ENCODE measurements at regions not wholly inside any gene's neighbourhood (a gene's known extent, or its start where the extent isn't known, plus 50 kb on each side); places are given as distances from the start of the nearest gene placed in this dataset.

GRCh38 chr5:124859556-124860290 is 113.3 kb upstream of the ZNF608 start:
- ATAC-seq (ENCODE audit: insufficient read depth, low FRiP score) (no peak), DNase-seq (no peak)
- H3K4me3 ChIP-seq: no peak overlapping the region
- no peak overlapping the region for H3K9ac ChIP-seq (ENCODE audit: insufficient read depth in 1 of 2, low read length in 2 of 2)
- WGBS, 2 donors: 75 to 92% methylated on average over 3 of the region's 3 CpGs
- H3K4me1 ChIP-seq (ENCODE audit: control insufficient read depth in 5 of 5, insufficient read depth in 5 of 5, low read length in 5 of 5): no peaks in the 10 kb centered on the region
- no peaks in the 10 kb centered on the region for H3K36me3 ChIP-seq (ENCODE audit: control insufficient read depth in 4 of 4, insufficient read depth in 4 of 4, low read length in 4 of 4)
- peaks cover 0 to 1% (median 0%) of the 10 kb centered on the region in 4 donors for H3K9me3 ChIP-seq (ENCODE audit: control insufficient read depth in 4 of 4, insufficient read depth in 3 of 4, low read length in 3 of 4)
- H3K27me3 ChIP-seq (ENCODE audit: control insufficient read depth in 3 of 3, insufficient read depth in 3 of 3, low read length in 2 of 3): no peaks in the 10 kb centered on the region
- H3K27ac ChIP-seq (ENCODE audit: low read depth in 1 of 2, low read length in 1 of 2): no peak overlapping the region
- TF ChIP-seq, protein P1, sequence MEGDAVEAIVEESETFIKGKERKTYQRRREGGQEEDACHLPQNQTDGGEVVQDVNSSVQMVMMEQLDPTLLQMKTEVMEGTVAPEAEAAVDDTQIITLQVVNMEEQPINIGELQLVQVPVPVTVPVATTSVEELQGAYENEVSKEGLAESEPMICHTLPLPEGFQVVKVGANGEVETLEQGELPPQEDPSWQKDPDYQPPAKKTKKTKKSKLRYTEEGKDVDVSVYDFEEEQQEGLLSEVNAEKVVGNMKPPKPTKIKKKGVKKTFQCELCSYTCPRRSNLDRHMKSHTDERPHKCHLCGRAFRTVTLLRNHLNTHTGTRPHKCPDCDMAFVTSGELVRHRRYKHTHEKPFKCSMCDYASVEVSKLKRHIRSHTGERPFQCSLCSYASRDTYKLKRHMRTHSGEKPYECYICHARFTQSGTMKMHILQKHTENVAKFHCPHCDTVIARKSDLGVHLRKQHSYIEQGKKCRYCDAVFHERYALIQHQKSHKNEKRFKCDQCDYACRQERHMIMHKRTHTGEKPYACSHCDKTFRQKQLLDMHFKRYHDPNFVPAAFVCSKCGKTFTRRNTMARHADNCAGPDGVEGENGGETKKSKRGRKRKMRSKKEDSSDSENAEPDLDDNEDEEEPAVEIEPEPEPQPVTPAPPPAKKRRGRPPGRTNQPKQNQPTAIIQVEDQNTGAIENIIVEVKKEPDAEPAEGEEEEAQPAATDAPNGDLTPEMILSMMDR (IDR thresholded peaks at IDR 0.05; ENCODE audit: control extremely low read depth, extremely low read depth): no peak

DNA sequence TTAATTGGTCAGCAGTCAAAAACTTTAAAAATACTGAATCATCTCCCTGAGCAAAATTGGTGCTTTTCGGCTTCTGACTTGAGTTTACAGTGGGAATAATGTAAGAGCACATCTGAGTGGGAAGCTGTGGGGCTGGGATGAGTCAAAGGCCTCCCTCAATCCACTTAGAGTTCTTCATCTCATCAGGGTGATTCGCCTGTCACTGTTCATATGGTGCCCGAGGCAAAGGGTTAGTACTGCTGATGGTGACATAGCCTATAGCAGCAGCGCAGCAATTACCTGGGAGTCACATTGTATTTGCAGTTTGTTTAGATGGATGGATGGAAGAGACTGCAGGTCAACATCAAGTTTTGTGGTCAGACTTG is 113.8 kb upstream of the ZNF608 start:
- no peak overlapping the region for H3K27ac ChIP-seq (ENCODE audit: low read depth in 1 of 2, low read length in 1 of 2)
- DNase-seq (no peak), ATAC-seq (ENCODE audit: insufficient read depth, low FRiP score) (no peak)
- H3K36me3 ChIP-seq (ENCODE audit: control insufficient read depth in 4 of 4, insufficient read depth in 4 of 4, low read length in 4 of 4): no peaks in the 10 kb centered on the region
- no peaks in the 10 kb centered on the region for H3K27me3 ChIP-seq (ENCODE audit: control insufficient read depth in 3 of 3, insufficient read depth in 3 of 3, low read length in 2 of 3)
- TF ChIP-seq, protein P1 (IDR thresholded peaks at IDR 0.05; ENCODE audit: control extremely low read depth, extremely low read depth): no peak
- WGBS, 2 donors: 95 to 99% methylated on average over 4 of the region's 4 CpGs
- H3K9me3 ChIP-seq (ENCODE audit: control insufficient read depth in 4 of 4, insufficient read depth in 3 of 4, low read length in 3 of 4): peaks cover 0 to 1% (median 0%) of the 10 kb centered on the region in 4 donors
- H3K4me3 ChIP-seq: no peak overlapping the region
- H3K9ac ChIP-seq (ENCODE audit: insufficient read depth in 1 of 2, low read length in 2 of 2): no peak overlapping the region
- peaks cover 0 to 2% (median 0%) of the 10 kb centered on the region in 5 donors for H3K4me1 ChIP-seq (ENCODE audit: control insufficient read depth in 5 of 5, insufficient read depth in 5 of 5, low read length in 5 of 5)

- WGBS, 2 donors: 93 to 98% methylated on average over 3 of the region's 3 CpGs
- DNase-seq (no peak), ATAC-seq (ENCODE audit: insufficient read depth, low FRiP score) (no peak)
- no peaks in the 10 kb centered on the region for H3K36me3 ChIP-seq (ENCODE audit: control insufficient read depth in 4 of 4, insufficient read depth in 4 of 4, low read length in 4 of 4)
- H3K9ac ChIP-seq (ENCODE audit: insufficient read depth in 1 of 2, low read length in 2 of 2): no peak overlapping the region
- H3K4me3 ChIP-seq: no peak overlapping the region
- no peaks in the 10 kb centered on the region for H3K27me3 ChIP-seq (ENCODE audit: control insufficient read depth in 3 of 3, insufficient read depth in 3 of 3, low read length in 2 of 3)
- H3K27ac ChIP-seq (ENCODE audit: low read depth in 1 of 2, low read length in 1 of 2): peak overlapping the region in 1 of 2 donors; percentile 40
- peaks cover 0 to 45% (median 21%) of the 10 kb centered on the region in 5 donors for H3K4me1 ChIP-seq (ENCODE audit: control insufficient read depth in 5 of 5, insufficient read depth in 5 of 5, low read length in 5 of 5)
- peaks cover 0 to 1% (median 0%) of the 10 kb centered on the region in 4 donors for H3K9me3 ChIP-seq (ENCODE audit: control insufficient read depth in 4 of 4, insufficient read depth in 3 of 4, low read length in 3 of 4)
- TF ChIP-seq, protein P1 (IDR thresholded peaks at IDR 0.05; ENCODE audit: control extremely low read depth, extremely low read depth): no peak
Observed at GRCh38 chr5:124865066-124865465, 118.6 kb upstream of the ZNF608 start.

All from lung (tissue), 11 donors.